ENCODE measurements at regions not wholly inside any gene's neighbourhood (a gene's known extent, or its start where the extent isn't known, plus 50 kb on each side); places are given as distances from the start of the nearest gene placed in this dataset.

DNA sequence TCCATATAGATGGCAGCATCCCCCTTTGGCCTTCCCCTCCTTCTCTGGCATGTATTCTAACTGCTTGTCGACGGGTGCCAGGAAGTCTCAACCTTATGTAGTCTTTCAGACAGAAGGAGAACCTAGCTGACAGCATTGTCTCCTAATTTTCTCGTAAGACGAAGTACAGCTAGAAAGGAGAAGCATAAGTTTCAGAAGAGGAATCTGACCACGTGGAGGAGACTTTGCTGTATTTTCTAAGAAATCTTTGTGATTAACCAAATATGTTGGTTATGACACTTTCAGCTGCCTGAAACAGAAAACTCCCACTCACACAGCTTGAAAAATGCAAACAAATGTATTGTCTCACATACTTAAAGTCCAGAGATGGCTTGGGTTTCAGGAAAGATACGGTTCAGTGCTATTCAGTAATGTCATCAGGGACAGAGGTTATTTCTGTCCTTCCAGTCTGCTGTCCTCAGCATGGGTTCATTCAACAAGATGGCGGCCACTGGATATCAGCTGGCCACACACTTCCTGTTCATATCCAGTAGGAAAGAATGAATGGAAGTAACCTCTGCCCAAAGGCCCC is 109.5 kb upstream of the ZNF648 start:
- Histone ChIP-seq H3F3A (ENCODE audit: insufficient read depth, low read length) (no peaks in the 10 kb centered on the region), H2AFZ (ENCODE audit: low read length) (no peak overlapping the region), H3K4me3 (ENCODE audit: low read length) (no peak overlapping the region), H3K9me2 (replicated peaks; ENCODE audit: insufficient read depth, low read length) (no peaks in the 10 kb centered on the region), H3K27me3 (replicated peaks; ENCODE audit: insufficient read depth, low read length) (no peaks in the 10 kb centered on the region), H3K4me1 (ENCODE audit: low read length) (no peaks in the 10 kb centered on the region), H3K27ac (ENCODE audit: low read length) (no peak overlapping the region), H3K4me2 (ENCODE audit: low read depth, low read length) (no peak overlapping the region), H3K9ac (ENCODE audit: low read length) (no peak overlapping the region), H4K20me1 (ENCODE audit: insufficient read depth, low read length) (no peaks in the 10 kb centered on the region), H3K36me3 (replicated peaks; ENCODE audit: insufficient read depth, low read length) (no peaks in the 10 kb centered on the region), H3K9me3 (replicated peaks; ENCODE audit: insufficient read depth, low read length) (no peaks in the 10 kb centered on the region), H3K79me2 (ENCODE audit: low read length) (no peaks in the 10 kb centered on the region)
- TF ChIP-seq EZH2 (optimal IDR thresholded peaks at IDR 0.05; ENCODE audit: low read depth, low read length) (no peak), EZH2phosphoT487 (IDR thresholded peaks at IDR 0.05; ENCODE audit: low read length) (no peak)
- TF ChIP-seq, protein P1, sequence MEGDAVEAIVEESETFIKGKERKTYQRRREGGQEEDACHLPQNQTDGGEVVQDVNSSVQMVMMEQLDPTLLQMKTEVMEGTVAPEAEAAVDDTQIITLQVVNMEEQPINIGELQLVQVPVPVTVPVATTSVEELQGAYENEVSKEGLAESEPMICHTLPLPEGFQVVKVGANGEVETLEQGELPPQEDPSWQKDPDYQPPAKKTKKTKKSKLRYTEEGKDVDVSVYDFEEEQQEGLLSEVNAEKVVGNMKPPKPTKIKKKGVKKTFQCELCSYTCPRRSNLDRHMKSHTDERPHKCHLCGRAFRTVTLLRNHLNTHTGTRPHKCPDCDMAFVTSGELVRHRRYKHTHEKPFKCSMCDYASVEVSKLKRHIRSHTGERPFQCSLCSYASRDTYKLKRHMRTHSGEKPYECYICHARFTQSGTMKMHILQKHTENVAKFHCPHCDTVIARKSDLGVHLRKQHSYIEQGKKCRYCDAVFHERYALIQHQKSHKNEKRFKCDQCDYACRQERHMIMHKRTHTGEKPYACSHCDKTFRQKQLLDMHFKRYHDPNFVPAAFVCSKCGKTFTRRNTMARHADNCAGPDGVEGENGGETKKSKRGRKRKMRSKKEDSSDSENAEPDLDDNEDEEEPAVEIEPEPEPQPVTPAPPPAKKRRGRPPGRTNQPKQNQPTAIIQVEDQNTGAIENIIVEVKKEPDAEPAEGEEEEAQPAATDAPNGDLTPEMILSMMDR (IDR thresholded peaks at IDR 0.05; ENCODE audit: low read length): no peak
- DNase-seq: no peak

DNA sequence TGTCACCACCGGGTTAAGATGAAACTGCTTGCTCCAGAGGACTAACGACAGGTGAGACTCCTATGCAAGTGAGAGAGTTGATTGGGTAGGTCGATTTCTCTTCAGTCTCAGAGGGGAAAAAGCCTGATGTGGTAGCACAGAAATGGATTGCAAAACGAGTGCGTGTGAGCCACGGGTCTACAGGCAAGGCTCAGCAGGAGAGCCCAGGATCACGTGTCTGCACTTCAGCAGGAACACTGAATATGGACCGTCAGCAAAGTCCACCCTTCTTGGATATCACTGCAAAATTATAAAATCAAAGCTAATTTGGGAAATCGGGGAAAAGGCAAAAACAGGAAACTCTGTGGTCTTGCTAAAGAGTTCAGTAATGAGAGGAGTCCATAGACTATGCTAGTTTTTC is 107.7 kb upstream of the ZNF648 start:
- no peak overlapping the region for H3K9ac ChIP-seq (ENCODE audit: low read length)
- no peaks in the 10 kb centered on the region for H3K79me2 ChIP-seq (ENCODE audit: low read length)
- no peaks in the 10 kb centered on the region for H3K27me3 ChIP-seq (replicated peaks; ENCODE audit: insufficient read depth, low read length)
- no peaks in the 10 kb centered on the region for H3K9me2 ChIP-seq (replicated peaks; ENCODE audit: insufficient read depth, low read length)
- no peak overlapping the region for H2AFZ ChIP-seq (ENCODE audit: low read length)
- no peaks in the 10 kb centered on the region for H4K20me1 ChIP-seq (ENCODE audit: insufficient read depth, low read length)
- H3K4me3 ChIP-seq (ENCODE audit: low read length): no peak overlapping the region
- TF ChIP-seq EZH2phosphoT487 (IDR thresholded peaks at IDR 0.05; ENCODE audit: low read length): no peak
- H3K27ac ChIP-seq (ENCODE audit: low read length): no peak overlapping the region
- no peaks in the 10 kb centered on the region for H3F3A ChIP-seq (ENCODE audit: insufficient read depth, low read length)
- no peaks in the 10 kb centered on the region for H3K36me3 ChIP-seq (replicated peaks; ENCODE audit: insufficient read depth, low read length)
- no peak overlapping the region for H3K4me2 ChIP-seq (ENCODE audit: low read depth, low read length)
- H3K4me1 ChIP-seq (ENCODE audit: low read length): no peaks in the 10 kb centered on the region
- no peaks in the 10 kb centered on the region for H3K9me3 ChIP-seq (replicated peaks; ENCODE audit: insufficient read depth, low read length)
- no peak for DNase-seq

DNA sequence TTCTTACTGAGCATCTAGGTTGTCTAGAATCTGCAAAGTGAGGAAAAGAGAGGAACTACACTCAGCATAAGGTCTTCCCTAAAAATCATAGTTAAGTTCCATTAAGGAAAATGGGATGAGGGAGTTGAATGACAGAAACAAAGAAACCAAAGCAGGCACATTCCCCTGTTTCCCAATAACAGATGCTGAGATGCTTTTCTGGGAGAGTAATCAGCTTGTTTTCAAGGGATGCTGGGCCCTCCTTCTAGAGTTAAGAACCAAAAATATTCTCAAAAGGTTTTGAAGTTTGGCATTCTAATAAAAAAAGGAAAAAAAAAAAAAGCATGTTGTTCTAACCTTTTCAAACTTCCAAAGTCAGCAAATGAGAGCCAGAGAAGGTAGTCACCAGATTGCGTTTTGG is 105.2 kb upstream of the ZNF648 start:
- H3K27me3 ChIP-seq (replicated peaks; ENCODE audit: insufficient read depth, low read length): no peaks in the 10 kb centered on the region
- H3F3A ChIP-seq (ENCODE audit: insufficient read depth, low read length): no peaks in the 10 kb centered on the region

DNA sequence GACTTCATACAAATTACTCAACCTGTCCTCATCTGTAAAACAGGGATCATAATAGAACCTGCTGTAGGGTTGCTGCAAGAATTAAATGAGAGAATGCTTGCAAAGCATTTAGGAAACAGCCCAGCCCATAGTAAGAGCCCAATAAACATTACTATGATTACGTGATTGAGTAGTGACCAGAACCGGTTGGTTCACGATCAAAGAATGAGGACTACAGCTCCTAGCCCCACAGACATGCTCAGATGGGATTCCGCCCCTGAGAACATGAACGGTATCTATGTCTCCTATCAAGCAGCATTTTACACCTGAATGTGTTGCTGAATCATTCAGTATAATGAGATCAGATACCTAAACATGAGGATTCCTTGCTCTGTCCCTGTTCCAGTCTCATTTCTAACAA is 104.8 kb upstream of the ZNF648 start:
- Histone ChIP-seq H3K36me3 (replicated peaks; ENCODE audit: insufficient read depth, low read length) (no peaks in the 10 kb centered on the region), H3K4me1 (ENCODE audit: low read length) (no peaks in the 10 kb centered on the region), H3K79me2 (ENCODE audit: low read length) (no peaks in the 10 kb centered on the region), H4K20me1 (ENCODE audit: insufficient read depth, low read length) (no peaks in the 10 kb centered on the region), H3K9me3 (replicated peaks; ENCODE audit: insufficient read depth, low read length) (no peaks in the 10 kb centered on the region), H3F3A (ENCODE audit: insufficient read depth, low read length) (no peaks in the 10 kb centered on the region), H3K4me3 (ENCODE audit: low read length) (no peak overlapping the region), H3K4me2 (ENCODE audit: low read depth, low read length) (no peak overlapping the region), H2AFZ (ENCODE audit: low read length) (no peak overlapping the region), H3K9ac (ENCODE audit: low read length) (no peak overlapping the region), H3K27ac (ENCODE audit: low read length) (no peak overlapping the region), H3K9me2 (replicated peaks; ENCODE audit: insufficient read depth, low read length) (no peaks in the 10 kb centered on the region), H3K27me3 (replicated peaks; ENCODE audit: insufficient read depth, low read length) (no peaks in the 10 kb centered on the region)
- TF ChIP-seq EZH2 (optimal IDR thresholded peaks at IDR 0.05; ENCODE audit: low read depth, low read length) (no peak), EZH2phosphoT487 (IDR thresholded peaks at IDR 0.05; ENCODE audit: low read length) (no peak)
- TF ChIP-seq, protein P1 (IDR thresholded peaks at IDR 0.05; ENCODE audit: low read length): no peak
- DNase-seq: no peak

More for the DNA sequence above, 105.2 kb upstream of the ZNF648 start:
- Histone ChIP-seq H3K4me1 (ENCODE audit: low read length) (no peaks in the 10 kb centered on the region), H3K9ac (ENCODE audit: low read length) (no peak overlapping the region), H3K4me2 (ENCODE audit: low read depth, low read length) (no peak overlapping the region), H3K79me2 (ENCODE audit: low read length) (no peaks in the 10 kb centered on the region), H4K20me1 (ENCODE audit: insufficient read depth, low read length) (no peaks in the 10 kb centered on the region), H3K9me3 (replicated peaks; ENCODE audit: insufficient read depth, low read length) (no peaks in the 10 kb centered on the region), H3K9me2 (replicated peaks; ENCODE audit: insufficient read depth, low read length) (no peaks in the 10 kb centered on the region), H3K4me3 (ENCODE audit: low read length) (no peak overlapping the region), H3K36me3 (replicated peaks; ENCODE audit: insufficient read depth, low read length) (no peaks in the 10 kb centered on the region), H2AFZ (ENCODE audit: low read length) (no peak overlapping the region), H3K27ac (ENCODE audit: low read length) (no peak overlapping the region)
- TF ChIP-seq, protein P1 (IDR thresholded peaks at IDR 0.05; ENCODE audit: low read length): no peak
- TF ChIP-seq EZH2phosphoT487 (IDR thresholded peaks at IDR 0.05; ENCODE audit: low read length): no peak
- TF ChIP-seq EZH2 (optimal IDR thresholded peaks at IDR 0.05; ENCODE audit: low read depth, low read length): no peak
- DNase-seq: no peak

All from MM.1S (cell line).